ENCODE measurements at regions not wholly inside any gene's neighbourhood (a gene's known extent, or its start where the extent isn't known, plus 50 kb on each side); places are given as distances from the start of the nearest gene placed in this dataset.
"Not testable (repeated sequence)": the region's sequence is repeated elsewhere in the genome, so short reads cannot be mapped to it uniquely, and the experiment has no call there.

DNA sequence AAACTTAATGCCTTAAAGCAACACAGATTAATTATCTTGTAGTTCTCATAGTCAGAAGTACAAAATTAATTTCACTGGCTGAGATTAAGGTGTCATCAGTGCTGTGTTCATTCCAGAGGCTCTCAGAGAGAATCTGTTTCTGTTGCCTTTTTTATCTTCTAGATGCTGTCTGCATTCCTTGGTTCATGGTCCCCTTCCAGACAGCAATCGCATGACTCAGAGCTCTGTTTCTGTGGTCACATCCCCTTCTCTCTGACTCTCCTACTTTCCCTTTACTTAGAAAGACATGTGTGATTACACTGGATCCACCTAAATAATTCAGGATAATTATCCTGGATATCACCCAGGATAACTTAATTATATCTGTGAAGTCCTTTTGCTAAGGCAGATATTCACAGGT lies 148.6 kb downstream of the MAIP1 start:
- DNase-seq = no peak

DNA sequence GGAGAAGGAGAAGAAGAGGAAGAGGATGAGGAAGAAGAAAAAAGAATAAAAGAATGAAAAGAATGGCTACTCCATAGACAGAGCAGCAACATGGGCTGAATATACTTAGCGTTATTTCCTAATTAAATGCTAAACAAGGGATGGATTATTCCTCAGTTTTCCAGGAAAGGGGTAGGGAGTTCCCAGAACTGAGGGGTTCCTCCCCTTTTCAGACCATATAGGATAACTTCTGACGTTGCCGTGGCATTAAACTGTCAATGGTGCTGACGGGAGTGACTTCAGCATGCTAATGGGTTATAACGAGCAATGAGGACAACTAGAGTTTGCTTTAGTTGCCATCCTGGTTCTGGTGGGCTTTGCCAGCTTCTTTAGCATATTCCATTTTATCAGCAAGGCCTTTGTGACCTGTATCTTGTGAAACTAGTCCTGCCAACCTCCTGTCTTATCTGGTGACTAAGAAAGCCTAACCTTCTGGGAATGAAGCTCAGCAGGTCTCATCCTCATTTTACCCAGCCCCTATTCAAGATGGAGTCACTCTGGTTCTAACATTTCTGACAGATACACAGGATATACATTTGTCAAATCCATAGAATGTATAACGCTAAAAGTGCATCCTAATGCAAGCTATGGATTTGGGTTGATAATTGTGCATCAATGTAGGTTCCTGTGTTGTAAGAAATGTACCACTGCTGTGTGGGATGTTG lies 152.3 kb downstream of the MAIP1 start:
- DNase-seq = no peak

DNA sequence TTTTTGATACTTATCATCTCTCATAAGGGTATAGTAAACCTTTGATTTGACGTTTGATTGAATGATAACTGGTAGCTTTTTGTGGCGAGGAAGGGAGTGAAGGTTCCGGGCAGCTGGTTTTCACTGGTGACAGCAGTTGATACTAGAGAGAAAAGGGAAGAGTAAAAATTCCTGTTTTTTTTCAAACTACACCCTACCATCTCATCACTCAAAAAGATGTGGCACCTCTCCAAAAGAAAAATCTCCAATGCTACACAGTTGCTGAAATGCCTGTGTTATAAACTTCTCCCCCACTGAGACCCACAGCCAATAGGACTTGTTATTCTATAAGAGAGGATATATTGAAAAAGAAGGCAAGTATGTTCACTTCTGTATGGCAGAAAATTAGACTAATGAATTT lies 154.0 kb downstream of the MAIP1 start:
- DNase-seq = no peak

DNA sequence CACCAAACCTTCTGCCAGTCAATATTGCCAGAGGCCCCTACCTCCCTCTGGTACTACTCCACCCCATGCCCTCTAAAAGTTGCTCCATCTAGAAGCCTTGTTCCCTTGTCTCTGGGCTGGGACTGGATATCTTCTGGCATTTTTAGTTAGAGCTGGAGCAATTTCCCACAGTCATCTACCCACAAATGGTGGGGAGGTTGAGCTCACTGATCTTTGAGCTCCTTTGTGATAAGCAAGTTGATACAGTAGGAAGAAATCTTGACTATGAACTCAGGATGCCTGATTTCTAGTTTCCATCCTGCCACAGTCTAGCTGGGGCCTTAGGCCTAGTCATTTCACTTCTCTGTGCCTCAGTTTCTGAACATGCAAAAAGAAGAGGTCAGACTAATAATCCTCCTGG lies 155.0 kb downstream of the MAIP1 start:
- DNase-seq = no peak

DNA sequence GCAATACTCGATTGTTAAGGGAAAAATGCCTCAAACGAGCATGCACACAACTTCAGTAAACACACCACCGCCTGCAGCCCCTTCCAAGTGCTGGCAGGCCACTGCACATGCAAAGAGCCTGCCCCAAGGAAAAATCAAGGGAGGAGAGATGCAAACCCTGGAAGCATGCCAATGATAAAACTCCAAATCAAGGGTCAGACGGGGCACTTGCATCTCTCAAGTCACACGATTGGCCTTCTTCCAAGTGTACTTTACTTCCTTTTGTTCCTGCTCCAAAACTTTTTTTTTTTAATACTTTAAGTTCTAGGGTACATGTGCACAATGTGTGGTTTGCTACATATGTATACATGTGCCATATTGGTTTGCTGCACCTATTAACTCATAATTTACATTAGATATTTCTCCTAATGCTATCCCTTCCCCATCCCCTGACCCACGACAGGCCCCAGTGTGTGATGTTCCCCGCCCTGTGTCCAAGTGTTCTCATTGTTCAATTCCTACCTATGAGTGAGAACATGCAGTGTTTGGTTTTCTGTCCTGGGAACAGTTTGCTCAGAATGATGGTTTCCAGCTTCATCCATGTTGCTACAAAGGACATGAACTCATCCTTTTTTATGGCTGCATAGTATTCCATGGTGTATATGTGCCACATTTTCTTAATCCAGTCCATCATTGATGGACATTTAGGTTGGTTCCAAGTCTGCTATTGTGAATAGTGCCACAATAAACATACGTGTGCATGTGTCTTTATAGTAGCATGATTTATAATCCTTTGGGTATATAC lies 157.8 kb downstream of the MAIP1 start:
- DNase-seq = not testable (repeated sequence)

DNA sequence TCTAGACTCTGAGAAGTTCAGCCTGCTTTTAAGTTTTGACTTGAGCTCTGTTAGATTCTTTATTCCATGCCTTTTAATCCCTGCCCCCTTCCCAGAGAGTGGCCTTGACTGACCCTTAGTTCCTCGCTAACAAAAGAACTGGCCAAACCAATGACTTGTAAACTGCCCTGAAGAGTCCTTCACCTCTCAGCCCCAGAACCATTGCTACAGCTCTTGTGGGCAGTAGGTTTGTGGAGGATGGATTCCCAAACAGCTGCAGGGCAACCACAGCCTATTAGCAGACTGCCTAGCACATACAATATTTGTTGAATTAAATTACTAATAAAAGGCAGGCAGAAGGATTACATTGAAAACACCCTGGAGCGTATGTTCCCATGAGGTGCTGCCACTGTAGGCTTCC lies 163.9 kb downstream of the MAIP1 start:
- no peak for DNase-seq

DNA sequence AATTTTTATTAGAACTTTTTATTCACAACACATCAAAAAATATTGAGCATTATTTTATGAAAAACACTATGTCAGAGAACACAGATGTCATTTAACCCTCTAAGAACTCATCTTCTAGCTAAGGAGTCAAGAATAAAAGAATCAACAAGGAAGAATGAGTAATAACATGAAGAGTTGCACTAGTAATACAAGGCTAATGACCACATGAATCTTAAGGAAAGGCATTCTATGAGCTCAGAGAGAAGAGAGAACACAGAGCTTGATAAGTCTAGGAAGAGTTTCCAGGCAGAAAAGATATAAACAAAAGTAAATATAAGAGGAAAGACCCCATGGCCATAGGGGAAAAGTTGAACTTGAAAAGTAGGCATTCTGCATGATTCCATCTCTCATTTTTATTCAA lies 166.5 kb downstream of the MAIP1 start:
- no peak for DNase-seq

DNA sequence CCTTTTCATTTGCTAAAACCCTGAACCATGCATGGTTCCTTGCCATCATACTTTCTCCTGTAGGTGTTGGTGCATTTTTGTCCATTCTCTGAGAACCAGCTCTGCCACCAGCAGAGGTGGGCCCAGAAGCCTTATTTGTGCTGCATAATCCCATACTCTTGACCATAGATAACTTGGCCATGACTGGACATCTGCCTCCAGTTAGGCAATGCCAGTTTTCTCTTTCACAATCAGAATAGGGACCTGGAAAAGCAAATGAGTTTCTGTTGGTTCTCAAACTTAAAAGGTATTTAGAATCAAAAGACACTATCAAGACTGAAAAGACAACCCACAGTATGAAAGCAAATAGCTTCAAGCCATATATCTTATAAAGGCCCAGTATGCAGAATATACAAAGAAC lies 167.3 kb downstream of the MAIP1 start:
- DNase-seq = no peak

DNA sequence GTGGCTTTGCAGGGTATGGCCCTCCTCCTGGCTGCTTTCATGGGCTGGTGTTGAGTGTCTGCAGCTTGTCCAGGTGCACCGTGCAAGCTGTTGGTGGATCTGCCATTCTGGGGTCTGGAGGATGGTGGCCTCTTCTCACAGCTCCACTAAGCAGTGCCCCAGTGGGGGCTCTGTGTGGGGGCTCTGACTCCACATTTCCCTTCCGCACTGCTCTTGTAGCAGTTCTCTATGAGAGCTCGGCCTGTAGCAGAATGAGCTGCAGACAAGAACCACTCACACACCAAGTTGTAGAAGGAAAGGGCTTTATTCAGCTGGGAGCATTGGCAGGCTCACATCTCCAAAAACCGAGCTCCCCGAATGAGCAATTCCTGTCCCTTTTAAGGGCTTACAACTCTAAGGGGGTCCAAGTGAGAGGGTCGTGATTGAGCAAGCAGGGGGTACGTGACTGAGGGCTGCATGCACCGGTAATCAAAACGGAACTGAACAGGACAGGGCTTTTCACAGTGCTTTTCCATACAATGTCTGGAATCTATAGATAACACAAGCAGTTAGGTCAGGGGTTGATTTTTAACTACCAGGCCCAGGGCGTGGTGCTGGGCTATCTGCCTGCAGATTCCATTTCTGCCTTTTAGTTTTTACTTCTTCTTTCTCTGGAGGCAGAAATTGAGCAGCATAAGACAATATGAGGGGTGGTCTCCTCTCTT lies 169.4 kb downstream of the MAIP1 start:
- not testable (repeated sequence) for DNase-seq

DNA sequence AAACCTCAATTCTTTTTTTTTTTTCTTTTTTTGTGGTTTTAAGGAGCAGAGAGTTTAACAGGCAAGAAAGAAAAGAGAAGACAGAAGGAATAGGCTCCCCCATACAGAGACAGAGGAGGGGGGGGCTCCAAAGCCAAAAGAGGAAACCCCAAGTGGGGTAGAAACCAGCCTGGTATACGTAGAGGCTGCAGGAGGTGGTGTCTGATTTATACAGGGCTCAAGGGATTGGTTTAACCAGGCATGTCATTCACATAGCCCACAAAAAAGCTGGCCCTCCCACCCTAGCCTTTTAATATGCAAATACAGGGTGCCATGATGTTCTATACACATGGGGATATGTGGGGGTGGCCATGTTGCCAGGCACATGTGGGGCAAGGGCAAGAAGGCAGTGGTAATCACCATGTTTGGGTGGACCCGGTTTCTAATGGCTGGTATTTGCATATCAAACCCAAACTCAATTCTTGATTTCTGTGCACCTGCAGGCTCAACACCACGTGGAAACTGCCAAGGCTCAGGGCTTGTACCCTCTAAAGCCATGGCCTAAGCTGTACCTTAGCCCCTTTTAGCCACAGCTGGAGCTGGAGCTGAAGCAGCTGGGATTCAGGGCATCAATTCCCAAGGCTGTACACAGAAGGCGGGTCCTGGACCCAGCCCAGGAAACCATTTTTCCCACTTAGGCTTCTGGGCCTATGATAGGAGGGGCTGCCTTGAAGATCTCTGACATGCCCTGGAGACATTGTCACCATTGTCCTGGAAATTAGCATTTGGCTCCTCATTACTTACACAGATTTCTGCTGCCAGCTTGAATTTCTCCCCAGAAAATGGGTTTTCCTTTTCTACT lies 170.3 kb downstream of the MAIP1 start:
- no peak for DNase-seq

DNA sequence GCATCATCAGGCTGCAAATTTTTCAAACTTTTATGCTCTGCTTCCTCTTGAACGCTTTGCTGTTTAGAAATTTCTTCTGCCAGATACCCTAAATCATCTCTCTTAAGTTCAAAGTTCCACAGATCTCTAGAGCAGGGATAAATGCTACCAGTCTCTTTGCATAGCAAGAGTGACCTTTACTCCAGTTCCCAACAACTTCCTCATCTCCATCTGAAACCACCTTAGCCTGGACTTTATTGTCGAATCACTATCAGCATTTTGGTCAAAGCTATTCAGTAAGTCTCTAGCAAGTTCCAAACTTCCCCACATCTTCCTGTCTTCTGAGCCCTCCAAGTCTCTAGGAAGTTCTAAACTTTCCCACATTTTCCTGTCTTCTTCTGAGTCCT lies 170.9 kb downstream of the MAIP1 start:
- DNase-seq = not testable (repeated sequence)

DNA sequence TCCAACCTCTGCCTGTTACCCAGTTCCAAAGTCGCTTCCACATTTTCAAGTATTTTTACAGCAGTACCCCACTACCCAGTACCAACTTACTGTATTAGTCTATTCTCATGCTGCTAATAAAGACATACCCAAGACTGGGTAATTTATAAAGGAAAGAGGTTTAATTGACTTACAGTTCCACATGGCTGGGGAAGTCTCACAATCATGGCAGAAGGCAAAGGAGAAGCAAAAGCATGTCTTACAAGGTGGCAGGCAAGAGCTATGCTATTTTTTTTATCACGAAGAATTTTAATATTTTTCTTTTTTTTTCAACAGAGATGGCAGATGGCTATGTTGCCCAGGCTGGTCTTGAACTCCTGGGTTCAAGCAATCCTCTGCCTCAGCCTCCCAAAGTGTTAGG lies 171.3 kb downstream of the MAIP1 start:
- DNase-seq = not testable (repeated sequence)

DNA sequence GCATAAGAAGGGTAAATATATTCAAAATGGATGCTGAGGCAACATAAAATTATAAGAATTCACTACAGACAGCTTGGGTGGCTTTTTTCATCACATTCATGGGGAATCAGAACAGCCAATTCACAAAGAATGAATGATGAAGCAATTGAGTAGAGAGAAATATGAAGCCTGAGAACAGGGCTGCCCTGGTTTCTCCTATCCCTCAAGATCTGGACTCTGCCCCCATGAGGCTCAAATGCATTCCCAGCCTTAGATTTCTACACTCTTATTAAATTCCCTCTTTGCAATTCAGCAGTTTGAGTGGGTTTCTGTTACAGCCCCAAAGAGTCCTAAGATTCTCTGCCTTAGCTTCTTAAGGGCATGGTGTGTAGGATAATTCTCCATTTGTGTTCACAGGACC lies 172.5 kb downstream of the MAIP1 start:
- no peak for DNase-seq

DNA sequence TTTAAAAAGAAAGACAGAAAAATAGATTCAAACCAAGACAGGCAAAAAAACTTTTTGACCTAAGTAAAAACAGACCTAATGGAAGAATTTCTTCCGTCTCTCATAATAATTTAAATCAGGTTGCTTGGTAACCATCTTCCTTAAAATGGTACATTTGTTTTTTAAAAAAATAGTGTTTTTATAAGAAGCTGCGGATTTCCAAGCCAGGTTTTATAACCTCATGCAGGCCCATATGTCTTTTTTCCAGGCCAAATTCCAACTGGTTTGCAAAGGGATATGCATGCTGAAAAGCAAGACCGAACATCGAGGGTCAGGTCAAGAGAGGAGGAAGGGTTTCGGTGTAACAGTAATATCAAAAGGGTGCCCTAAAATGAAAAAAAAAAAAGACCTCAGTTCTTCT lies 172.9 kb downstream of the MAIP1 start:
- DNase-seq = no peak

DNA sequence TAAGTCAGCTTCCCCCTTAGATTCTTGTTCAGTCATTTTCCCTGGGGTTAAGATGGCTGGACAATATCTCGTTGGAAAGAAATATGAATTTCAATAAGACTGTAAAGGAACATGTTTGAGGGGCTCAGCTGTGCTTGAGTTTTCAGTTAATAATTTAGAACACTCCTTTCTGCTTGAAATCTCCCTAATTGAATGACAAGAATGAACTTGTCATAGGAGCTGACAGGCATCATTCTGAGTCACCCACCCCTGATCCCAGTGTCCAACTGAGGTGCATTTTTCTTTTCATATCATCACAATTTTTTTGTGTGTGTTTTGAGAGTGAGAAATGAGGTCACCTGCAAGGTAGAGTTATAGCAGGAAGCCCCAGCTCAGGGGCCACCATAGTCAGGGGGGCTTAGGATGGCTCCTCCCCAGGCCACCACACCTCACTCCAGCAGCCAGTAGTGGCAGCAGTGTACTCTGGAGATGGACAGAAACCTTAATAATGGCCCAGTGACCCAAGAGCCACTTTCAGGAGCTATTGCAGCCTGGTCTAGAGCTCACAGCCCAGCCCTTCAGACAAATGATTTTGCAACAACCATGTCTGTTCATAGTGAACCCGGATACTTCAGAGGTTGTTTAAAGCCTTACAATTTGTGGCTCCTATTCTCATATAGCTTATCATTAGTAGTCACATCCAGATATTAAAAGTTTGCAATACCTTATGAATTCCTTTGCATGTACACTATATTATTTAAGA lies 174.5 kb downstream of the MAIP1 start:
- DNase-seq = no peak

DNA sequence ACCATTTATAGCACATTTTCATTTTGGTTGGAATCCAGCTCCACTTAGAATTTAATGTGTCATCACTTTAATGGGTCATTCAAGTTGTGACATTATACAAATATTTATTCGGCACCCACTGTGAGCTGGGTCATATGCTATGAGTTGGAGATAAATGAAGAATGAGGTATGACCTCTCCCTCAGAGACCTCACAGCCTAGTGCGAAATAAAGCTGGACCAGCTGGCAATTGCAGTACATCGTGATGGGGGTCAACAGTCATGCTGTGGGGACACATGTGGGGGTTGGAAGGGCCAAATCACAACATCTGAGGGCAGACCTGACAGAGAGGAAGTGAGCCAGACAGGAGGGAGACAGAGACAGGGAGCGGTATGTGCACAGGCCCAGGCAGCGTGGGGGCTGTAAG lies 175.4 kb downstream of the MAIP1 start:
- DNase-seq = no peak

DNA sequence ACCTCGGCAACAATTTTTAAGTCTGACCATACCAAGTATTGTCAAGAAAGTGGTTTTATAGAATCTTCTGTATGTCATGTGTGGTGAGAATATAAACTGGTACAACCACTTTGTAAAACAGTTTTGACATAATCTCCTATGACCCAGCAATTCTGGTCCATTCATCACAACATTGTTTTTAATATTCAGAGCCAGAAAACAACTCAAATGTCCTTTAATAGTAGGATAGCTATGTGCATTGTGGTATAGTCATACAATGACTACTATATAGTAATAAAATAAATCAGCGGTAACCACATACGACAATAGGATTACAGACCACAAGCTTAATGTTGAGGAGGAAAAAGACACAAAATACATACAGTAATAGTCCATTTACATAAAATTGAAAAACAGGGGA lies 175.2 kb upstream of the SPATS2L start:
- DNase-seq = no peak

DNA sequence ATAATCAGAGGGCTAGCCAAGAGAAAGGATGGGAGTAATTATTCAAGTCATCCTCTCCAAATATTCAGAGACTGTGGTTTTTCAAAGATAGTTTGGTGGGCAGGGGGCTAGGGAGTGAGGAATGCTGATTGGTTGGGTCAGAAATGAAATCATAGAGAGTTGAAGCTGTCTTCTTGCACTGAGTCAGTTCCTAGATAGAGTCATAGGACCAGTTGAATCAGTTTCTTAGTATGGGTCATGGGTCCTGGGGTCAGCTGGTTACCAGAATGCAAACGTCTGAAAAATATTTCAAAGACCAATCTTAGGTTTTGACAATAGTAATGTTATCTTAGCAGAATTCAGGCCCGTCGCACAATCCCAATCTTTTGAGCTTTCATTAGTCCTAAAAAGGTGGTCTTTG lies 171.4 kb upstream of the SPATS2L start:
- DNase-seq = no peak

DNA sequence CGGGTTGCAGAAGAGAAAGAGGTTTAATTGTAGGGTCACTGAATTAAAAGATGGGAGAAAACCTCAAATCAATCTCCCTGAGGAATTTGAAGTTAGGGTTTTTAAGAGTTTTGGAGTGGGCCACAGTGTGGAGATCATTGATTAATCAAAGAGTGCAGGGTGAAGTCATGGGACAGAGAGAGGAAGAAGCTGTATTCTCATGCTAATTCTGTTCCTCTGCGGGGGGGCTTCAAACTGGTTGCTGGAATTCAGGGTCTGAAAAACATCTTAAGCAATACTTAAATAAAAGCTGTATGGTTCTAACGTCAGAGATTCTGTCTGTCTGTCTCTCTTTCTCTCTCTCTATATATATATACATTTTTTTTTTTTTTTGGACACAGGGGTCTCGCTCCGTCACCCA lies 169.8 kb upstream of the SPATS2L start:
- DNase-seq = no peak

DNA sequence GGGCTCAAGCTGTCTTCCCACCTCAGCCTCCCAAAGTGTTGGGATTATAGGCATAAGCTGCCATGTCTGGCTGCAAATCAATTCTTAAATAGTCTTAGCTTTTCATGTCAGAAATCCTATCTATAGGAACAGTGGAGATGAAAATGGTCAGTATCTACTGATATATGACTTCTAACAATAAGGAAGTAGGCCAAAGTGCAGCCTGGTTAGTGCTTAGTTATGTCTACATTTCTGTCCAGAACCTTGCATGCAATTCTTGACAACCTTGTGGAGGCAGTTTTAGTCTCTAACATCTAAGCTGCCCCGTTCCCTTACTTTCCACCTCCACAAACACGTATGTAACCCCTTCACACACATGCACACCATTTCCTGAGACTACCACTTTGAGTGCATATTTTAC lies 169.2 kb upstream of the SPATS2L start:
- no peak for DNase-seq

DNA sequence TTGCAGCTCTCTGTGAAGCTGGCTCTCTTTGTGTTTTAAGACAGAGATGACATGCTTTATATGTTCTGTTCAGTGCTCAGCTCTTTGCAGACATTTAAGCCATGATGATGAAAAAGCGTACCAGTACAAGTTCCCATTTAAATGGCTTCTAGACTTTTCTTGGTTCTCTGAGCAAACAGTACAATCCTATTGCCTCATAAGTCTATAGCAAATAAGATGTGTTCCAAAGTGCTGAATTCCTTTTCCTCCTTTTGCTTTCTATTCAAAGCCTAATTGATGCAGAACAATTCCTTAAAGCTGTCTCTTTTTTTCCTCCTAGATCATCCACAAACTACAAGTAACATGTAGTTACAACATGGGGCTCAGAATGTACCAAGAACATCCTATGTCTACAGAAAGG lies 168.8 kb upstream of the SPATS2L start:
- DNase-seq = no peak

DNA sequence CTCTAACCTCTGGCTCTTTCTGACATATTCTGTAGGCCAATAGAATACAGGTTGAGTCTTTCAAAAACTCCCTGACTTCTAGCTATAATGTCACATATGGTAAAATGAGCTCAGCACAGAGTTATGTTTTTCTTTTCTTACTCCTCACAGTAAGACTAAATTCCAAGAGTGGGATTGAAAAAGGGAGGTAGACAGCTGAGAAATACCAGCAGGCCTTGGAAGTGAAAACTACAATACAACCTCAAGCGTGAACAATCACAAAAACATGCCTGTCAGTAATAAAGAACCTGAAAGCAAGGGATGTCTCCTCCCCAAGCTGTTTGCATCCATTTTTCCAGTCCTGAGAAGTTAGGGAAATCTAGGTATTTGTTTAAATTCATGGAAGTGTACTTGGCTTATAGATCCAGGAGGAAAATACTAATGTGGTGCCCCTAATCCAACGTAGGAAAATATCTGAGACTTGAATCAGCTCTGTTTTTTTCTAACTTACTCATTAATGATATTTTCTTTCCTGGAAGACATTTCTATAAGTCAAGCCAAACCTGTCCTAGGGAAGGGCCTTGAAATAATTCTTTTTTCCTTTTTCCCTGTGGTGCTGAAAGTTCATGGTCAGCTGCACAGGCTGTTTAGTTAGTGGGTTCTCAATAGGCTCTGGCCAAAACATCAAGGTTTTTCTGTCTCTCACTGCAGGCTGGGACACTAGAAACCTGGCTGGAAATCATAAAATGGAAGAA lies 167.9 kb upstream of the SPATS2L start:
- no peak for DNase-seq

Data from GDM1 (cell line).